GM12872 (cell line): ENCODE measurements at regions not wholly inside any gene's neighbourhood (a gene's known extent, or its start where the extent isn't known, plus 50 kb on each side); places are given as distances from the start of the nearest gene placed in this dataset.

ENCODE experiments used
- CTCF ChIP-seq: IDR thresholded peaks from 3 replicates; pipeline ENCODE4 v1.5.1; 2011; ENCODE audit warnings: low read depth, mild to moderate bottlenecking, low read length, moderate library complexity; ENCODE audit not compliant: insufficient read depth

GRCh38 chr9:118321788-118322187 lies 617.6 kb downstream of the TLR4 start:
- TF ChIP-seq CTCF, result no peak

DNA sequence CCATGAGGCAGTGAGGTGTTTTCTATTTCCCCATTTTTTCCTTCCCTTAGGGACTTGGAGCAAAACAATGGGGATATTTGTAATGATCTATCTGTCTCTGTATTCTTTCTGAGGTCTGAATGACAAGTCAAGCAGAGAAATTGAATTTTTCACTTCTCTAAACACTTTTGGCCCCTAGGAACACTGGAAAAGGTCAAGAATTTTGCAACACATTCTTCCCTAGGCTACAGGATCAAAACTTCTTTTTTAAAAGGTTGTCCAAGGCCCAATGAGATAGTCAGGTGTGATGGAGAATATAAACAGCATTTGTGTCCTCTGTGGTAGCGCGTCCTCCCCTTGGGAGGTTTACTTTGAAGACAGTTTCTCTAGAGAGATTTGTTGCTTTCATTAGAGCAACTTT lies 620.5 kb downstream of the TLR4 start:
- no peak for TF ChIP-seq CTCF

DNA sequence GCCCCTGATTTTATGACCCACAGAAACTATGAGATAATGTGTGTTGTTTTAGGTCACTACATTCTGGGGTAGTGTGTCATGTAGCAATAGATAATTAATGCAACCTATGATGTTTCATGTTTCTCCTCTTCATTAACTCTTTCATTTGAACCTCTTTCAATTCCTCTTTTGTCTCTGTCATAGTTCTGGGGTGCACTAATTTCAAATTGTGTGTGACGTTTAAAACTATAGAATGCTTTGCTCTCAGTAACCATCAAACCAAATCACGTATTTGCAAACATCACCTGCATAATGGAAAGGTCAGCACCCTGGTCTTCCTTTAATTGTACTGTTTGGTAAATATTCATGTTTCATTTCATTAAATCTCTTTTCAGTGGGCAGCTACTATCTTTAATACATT lies 621.6 kb downstream of the TLR4 start:
- TF ChIP-seq CTCF, result no peak

GRCh38 chr9:118326326-118326725 lies 622.1 kb downstream of the TLR4 start:
- TF ChIP-seq CTCF, result no peak

- TF ChIP-seq CTCF, result no peak
Measured at GRCh38 chr9:118330191-118330986, 626.2 kb downstream of the TLR4 start.

DNA sequence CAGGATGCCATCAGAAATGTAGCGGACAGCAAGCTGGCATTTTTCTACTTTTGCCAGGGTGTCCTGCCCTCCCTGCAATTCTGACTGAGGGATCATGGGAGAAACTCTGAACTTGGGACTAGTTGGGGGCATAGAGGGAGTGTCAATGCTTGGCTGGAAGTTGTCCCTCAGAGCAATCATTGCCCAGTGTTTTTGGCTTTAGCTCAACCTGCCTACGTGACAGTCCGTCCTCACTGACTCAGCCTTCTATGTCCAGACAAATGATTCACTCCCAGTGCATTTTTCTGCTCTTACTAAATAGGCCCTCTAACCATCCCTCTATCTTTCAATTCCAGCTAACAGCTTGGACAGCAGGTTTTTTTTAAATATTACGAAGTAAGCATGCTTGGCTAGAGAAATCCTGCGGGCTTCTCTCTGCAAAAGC lies 627.4 kb downstream of the TLR4 start:
- TF ChIP-seq CTCF, result no peak

DNA sequence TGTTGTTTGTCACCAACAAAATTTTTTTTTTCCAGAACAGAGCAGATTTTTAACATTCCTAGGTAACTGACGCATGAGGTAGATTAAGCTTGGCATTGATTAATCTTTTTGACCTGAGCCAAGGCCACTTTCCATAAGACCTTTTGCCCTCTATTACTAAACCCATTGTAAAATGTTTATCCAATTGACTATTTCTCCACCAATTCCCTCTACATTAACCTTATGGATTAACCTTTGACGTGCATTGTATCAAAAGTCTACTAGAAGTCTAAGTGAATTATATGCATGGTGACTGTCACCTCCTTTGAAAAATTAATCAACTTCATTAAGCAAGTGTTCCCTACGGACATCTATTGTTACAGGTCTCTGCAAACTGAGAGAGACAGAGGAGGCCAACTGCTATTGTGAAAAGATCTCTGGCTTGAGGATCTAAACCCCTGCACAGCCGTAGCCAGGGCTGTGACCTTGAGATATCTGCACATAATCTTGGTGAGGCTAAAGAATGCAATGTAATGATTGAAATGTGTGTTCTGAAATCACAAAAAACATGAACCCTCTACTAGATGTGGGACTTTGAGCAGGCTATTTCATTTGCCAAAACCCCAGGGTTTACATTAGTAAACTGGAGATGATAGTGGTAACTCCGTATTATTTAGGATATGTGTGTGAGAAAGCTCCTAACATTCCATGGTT lies 632.2 kb downstream of the TLR4 start:
- TF ChIP-seq CTCF, result no peak
